22Rv1 (cell line): ENCODE measurements at regions not wholly inside any gene's neighbourhood (a gene's known extent, or its start where the extent isn't known, plus 50 kb on each side); places are given as distances from the start of the nearest gene placed in this dataset.

ENCODE experiments used
- CTCF ChIP-seq: fragments of 450-650 bp; IDR thresholded peaks from 2 replicates; pipeline ENCODE4 v1.5.1; 2017; ENCODE audit warnings: mild to moderate bottlenecking
- ZFX ChIP-seq: fragments of 450-650 bp; IDR thresholded peaks from 2 replicates; pipeline ENCODE4 v1.6.1; 2017; ENCODE audit warnings: antibody characterized with exemption, borderline replicate concordance

GRCh38 chr3:67278015-67278618, 280.0 kb downstream of the KBTBD8 start:
- TF ChIP-seq CTCF = no peak
- TF ChIP-seq ZFX = no peak
